ENCODE measurements at regions not wholly inside any gene's neighbourhood (a gene's known extent, or its start where the extent isn't known, plus 50 kb on each side); places are given as distances from the start of the nearest gene placed in this dataset.

DNA sequence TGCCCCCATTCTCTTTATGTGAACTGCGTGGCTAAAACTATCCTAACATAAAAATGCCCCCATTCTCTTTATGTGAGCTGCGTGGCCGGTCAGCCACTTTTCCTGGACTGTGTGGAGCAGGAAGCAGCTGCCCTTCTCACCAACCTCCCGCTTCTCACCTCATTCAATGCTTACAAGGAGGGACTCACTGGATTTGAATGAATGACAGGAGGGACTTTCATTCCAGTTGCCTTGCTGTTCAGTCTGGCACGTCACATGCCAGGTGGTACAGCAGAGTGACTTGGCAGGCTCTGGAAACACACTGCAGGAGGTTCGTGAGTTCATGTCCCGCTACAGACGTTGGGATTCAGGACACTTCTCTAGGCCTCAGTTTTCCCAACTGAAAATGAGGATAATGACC is 60.2 kb upstream of the NFIL3 start:
- H3K9me3 Mint-ChIP-seq = no peaks in the 10 kb centered on the region
- no peak overlapping the region for H3K27ac Mint-ChIP-seq
- DNase-seq = no peak
- no peak overlapping the region for H3K4me3 Mint-ChIP-seq
- no peaks in the 10 kb centered on the region for H3K36me3 ChIP-seq (ENCODE audit: insufficient read depth, low read length)
- POLR2A ChIA-PET (ENCODE audit: partially characterized antibody) = no interaction called here
- intact Hi-C loops (cut with micrococcal nuclease) = no loop called here
- H3K27me3 Mint-ChIP-seq = peaks cover 10 to 19% of the 10 kb centered on the region in 2 donors
- no peaks in the 10 kb centered on the region for H3K4me1 Mint-ChIP-seq
- no peak overlapping the region for H3K4me3 ChIP-seq (ENCODE audit: low read length in 2 of 2)
- no peak overlapping the region for H3K27ac ChIP-seq (ENCODE audit: low read depth, low read length)
- H3K36me3 Mint-ChIP-seq = no peaks in the 10 kb centered on the region
- no peaks in the 10 kb centered on the region for H3K4me1 ChIP-seq (ENCODE audit: insufficient read depth, low read length)
- H3K27me3 ChIP-seq (ENCODE audit: insufficient read depth, low read length) = peaks cover 3% of the 10 kb centered on the region
- no peaks in the 10 kb centered on the region for H3K9me3 ChIP-seq (ENCODE audit: control insufficient read depth in 1 of 2, low read length in 2 of 2)
- CTCF ChIA-PET (ENCODE audit: partially characterized antibody) = interaction anchor here (0.6 kb wide), 1 partner anchor 72 kb away, joined by 6 read pairs; no protein-coding TSS in a partner anchor

DNA sequence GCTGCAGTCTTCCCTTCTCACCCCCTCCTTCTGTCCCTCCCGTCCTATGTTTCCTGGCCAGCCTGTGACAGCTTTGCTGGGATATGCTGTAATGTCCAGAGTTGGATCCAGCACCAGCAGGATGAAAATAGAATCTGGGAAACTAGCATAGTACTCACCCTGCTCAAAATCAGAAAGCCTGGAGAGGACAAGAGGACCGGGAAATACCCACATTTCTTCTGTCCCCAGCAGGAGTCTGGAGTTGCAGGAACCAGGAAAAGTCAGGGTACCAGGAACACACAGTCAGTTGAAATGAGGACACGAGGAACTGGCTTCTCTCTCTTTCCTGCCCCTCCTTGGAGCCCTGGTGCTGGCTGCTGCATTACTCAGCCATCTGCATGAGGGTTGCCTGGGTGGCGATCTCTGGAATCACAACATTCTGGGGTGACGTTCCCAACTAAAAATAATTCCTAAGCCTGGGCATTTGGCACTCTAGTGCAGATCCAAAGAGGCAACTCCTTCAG is 59.6 kb upstream of the NFIL3 start:
- intact Hi-C loops (cut with micrococcal nuclease) = no loop called here
- Mint-ChIP-seq H3K9me3 (no peaks in the 10 kb centered on the region), H3K27me3 (peaks cover 11 to 22% of the 10 kb centered on the region in 2 donors), H3K27ac (no peak overlapping the region), H3K36me3 (no peaks in the 10 kb centered on the region), H3K4me1 (no peaks in the 10 kb centered on the region), H3K4me3 (no peak overlapping the region)
- DNase-seq = no peak
- H3K4me1 ChIP-seq (ENCODE audit: insufficient read depth, low read length) = no peaks in the 10 kb centered on the region
- POLR2A ChIA-PET (ENCODE audit: partially characterized antibody) = no interaction called here
- H3K27me3 ChIP-seq (ENCODE audit: insufficient read depth, low read length) = peaks cover 3% of the 10 kb centered on the region
- H3K4me3 ChIP-seq (ENCODE audit: low read length in 2 of 2) = no peak overlapping the region
- no peaks in the 10 kb centered on the region for H3K9me3 ChIP-seq (ENCODE audit: control insufficient read depth in 1 of 2, low read length in 2 of 2)
- H3K36me3 ChIP-seq (ENCODE audit: insufficient read depth, low read length) = no peaks in the 10 kb centered on the region
- H3K27ac ChIP-seq (ENCODE audit: low read depth, low read length) = no peak overlapping the region
- CTCF ChIA-PET (ENCODE audit: partially characterized antibody) = no interaction called here

DNA sequence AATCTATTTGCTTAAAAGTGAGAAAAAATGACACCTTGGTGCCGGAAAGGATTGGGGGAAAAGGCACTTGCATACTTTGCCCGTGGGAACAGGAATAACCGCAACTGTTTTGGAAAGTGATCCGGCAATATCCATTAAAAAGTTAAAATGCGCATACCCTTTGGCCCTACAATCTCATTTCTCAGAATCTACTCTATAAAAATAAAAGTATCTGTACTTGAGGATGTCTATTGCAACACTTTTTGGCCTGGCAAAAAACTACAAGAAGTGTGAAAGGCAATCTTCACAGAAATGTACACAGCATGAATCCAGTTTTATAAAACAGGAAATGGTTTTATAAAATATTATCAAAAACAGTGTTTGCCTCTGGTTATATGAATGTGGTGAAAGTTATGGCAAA is 58.3 kb upstream of the NFIL3 start:
- H3K9me3 ChIP-seq (ENCODE audit: control insufficient read depth in 1 of 2, low read length in 2 of 2) = no peaks in the 10 kb centered on the region
- no peak for DNase-seq
- H3K27me3 Mint-ChIP-seq = peaks cover 10 to 29% of the 10 kb centered on the region in 2 donors
- H3K4me1 Mint-ChIP-seq = no peaks in the 10 kb centered on the region
- no peak overlapping the region for H3K27ac ChIP-seq (ENCODE audit: low read depth, low read length)
- ChIA-PET CTCF (ENCODE audit: partially characterized antibody) (no interaction called here), POLR2A (ENCODE audit: partially characterized antibody) (no interaction called here)
- no peaks in the 10 kb centered on the region for H3K4me1 ChIP-seq (ENCODE audit: insufficient read depth, low read length)
- no peak overlapping the region for H3K4me3 ChIP-seq (ENCODE audit: low read length in 2 of 2)
- no peak overlapping the region for H3K4me3 Mint-ChIP-seq
- intact Hi-C loops (cut with micrococcal nuclease) = no loop called here
- H3K36me3 Mint-ChIP-seq = no peaks in the 10 kb centered on the region
- H3K27me3 ChIP-seq (ENCODE audit: insufficient read depth, low read length) = peaks cover 3% of the 10 kb centered on the region
- H3K27ac Mint-ChIP-seq = no peak overlapping the region
- no peaks in the 10 kb centered on the region for H3K9me3 Mint-ChIP-seq
- H3K36me3 ChIP-seq (ENCODE audit: insufficient read depth, low read length) = no peaks in the 10 kb centered on the region

DNA sequence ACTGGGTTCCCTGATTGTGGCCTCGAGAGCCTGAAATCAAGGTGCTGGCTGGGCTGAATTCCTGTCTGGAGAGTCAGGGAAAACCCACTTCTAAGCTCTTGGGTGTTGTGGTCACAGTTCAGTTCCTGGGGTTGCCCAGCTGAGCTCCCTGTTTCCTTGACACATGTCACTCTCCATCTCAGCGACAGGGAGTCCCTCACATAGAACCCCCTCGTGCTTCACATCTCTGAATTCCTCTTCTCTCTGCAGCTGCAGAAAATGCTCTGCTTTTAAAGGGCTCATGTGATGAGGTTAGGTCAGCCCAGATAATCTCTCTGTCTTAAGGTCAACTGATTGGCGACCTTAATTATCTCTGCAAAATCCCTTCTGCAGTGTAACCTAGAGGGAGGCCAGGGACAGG is 53.5 kb upstream of the NFIL3 start:
- ChIA-PET CTCF (ENCODE audit: partially characterized antibody) (no interaction called here), POLR2A (ENCODE audit: partially characterized antibody) (no interaction called here)
- Mint-ChIP-seq H3K9me3 (peaks cover 0 to 18% (median 4%) of the 10 kb centered on the region in 8 donors), H3K36me3 (no peaks in the 10 kb centered on the region), H3K27ac (no peak overlapping the region), H3K27me3 (peaks cover 23 to 41% of the 10 kb centered on the region in 2 donors), H3K4me1 (no peaks in the 10 kb centered on the region), H3K4me3 (no peak overlapping the region)
- no peak for DNase-seq
- H3K27ac ChIP-seq (ENCODE audit: low read depth, low read length) = no peak overlapping the region
- intact Hi-C loops (cut with micrococcal nuclease) = no loop called here
- no peak overlapping the region for H3K4me3 ChIP-seq (ENCODE audit: low read length in 2 of 2)
- H3K27me3 ChIP-seq (ENCODE audit: insufficient read depth, low read length) = peaks cover 3% of the 10 kb centered on the region
- H3K4me1 ChIP-seq (ENCODE audit: insufficient read depth, low read length) = no peaks in the 10 kb centered on the region
- no peaks in the 10 kb centered on the region for H3K9me3 ChIP-seq (ENCODE audit: control insufficient read depth in 1 of 2, low read length in 2 of 2)
- no peaks in the 10 kb centered on the region for H3K36me3 ChIP-seq (ENCODE audit: insufficient read depth, low read length)

DNA sequence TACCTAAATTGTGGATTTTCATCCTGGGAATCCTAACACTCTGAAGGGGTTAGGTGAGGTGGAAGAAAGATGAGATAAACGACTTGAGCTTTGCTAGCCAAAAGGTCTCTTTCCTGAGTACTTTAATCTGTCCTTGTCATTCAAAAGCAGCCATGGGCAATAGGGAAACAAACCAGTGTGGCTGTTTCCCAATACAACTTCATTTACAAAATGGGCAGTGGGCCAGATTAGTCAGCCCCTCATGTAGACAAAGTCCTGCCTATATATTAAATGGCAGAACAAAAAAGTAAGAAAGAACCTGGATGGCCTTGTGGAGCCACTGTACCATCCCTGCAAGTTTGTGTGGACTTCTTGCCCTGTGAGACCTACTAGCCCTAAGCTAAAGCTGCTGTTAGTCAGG is 51.0 kb upstream of the NFIL3 start:
- no peak for DNase-seq
- Histone ChIP-seq H3K27ac (ENCODE audit: low read depth, low read length) (no peak overlapping the region), H3K4me1 (ENCODE audit: insufficient read depth, low read length) (no peaks in the 10 kb centered on the region), H3K27me3 (ENCODE audit: insufficient read depth, low read length) (no peaks in the 10 kb centered on the region), H3K4me3 (ENCODE audit: low read length in 2 of 2) (no peak overlapping the region), H3K9me3 (ENCODE audit: control insufficient read depth in 1 of 2, low read length in 2 of 2) (no peaks in the 10 kb centered on the region), H3K36me3 (ENCODE audit: insufficient read depth, low read length) (no peaks in the 10 kb centered on the region)
- ChIA-PET POLR2A (ENCODE audit: partially characterized antibody) (no interaction called here), CTCF (ENCODE audit: partially characterized antibody) (no interaction called here)
- intact Hi-C loops (cut with micrococcal nuclease) = no loop called here
- Mint-ChIP-seq H3K27me3 (peaks cover 28 to 45% of the 10 kb centered on the region in 2 donors), H3K4me1 (no peaks in the 10 kb centered on the region), H3K4me3 (no peak overlapping the region), H3K27ac (no peak overlapping the region), H3K36me3 (no peaks in the 10 kb centered on the region), H3K9me3 (peaks cover 4 to 23% (median 8%) of the 10 kb centered on the region in 8 donors)
